Osteoblast (primary cell): ENCODE measurements at regions not wholly inside any gene's neighbourhood (a gene's known extent, or its start where the extent isn't known, plus 50 kb on each side); places are given as distances from the start of the nearest gene placed in this dataset.

Source experiments
- DNase-seq: peaks from one replicate; pipeline ENCODE4 v3.0.0; 2011; ENCODE audit warnings: low spot score, mixed read lengths; ENCODE audit not compliant: insufficient read length; ENCODE audit errors: missing footprints
- H2AFZ ChIP-seq: 2 replicates; pipeline ENCODE4 v1.6.0; 2011; ENCODE audit warnings: mild to moderate bottlenecking, low read length
- H3K27ac ChIP-seq: 2 replicates; pipeline ENCODE4 v1.5.1; 2011; ENCODE audit warnings: mild to moderate bottlenecking, low read depth, low read length, moderate library complexity
- H3K27me3 ChIP-seq: 2 replicates; pipeline ENCODE4 v1.6.0; 2012; ENCODE audit warnings: mild to moderate bottlenecking, control low read depth, inconsistent platforms, low read length, moderate library complexity; ENCODE audit not compliant: insufficient read depth
- H3K36me3 ChIP-seq: 2 replicates; pipeline ENCODE4 v1.5.1; 2011; ENCODE audit warnings: mild to moderate bottlenecking, low read length, control low read depth, moderate library complexity; ENCODE audit not compliant: insufficient read depth
- H3K4me1 ChIP-seq: 2 replicates; pipeline ENCODE4 v1.5.1; 2011; ENCODE audit warnings: mild to moderate bottlenecking, low read length, control low read depth, moderate library complexity; ENCODE audit not compliant: insufficient read depth
- H3K4me2 ChIP-seq: 2 replicates; pipeline ENCODE4 v1.6.0; 2011; ENCODE audit warnings: mild to moderate bottlenecking, low read length; ENCODE audit not compliant: insufficient read depth
- H3K4me3 ChIP-seq: fragments of 200-600 bp; sonication (generic); 3 replicates; pipeline ENCODE4 v1.5.1; 2012; ENCODE audit warnings: mild to moderate bottlenecking, low read length, inconsistent platforms; ENCODE audit not compliant: insufficient read depth
- H3K79me2 ChIP-seq: 2 replicates; pipeline ENCODE4 v1.6.0; 2012; ENCODE audit warnings: mild to moderate bottlenecking, low read length, control low read depth, inconsistent platforms; ENCODE audit not compliant: insufficient read depth
- H3K9me3 ChIP-seq: 2 replicates; pipeline ENCODE4 v1.5.1; 2011; ENCODE audit warnings: low read depth, low read length, control low read depth
- H4K20me1 ChIP-seq: 2 replicates; pipeline ENCODE4 v1.6.0; 2012; ENCODE audit warnings: mild to moderate bottlenecking, low read length, control low read depth; ENCODE audit not compliant: insufficient read depth
- TF ChIP-seq, protein P1 (sequence below): IDR thresholded peaks from 2 replicates; pipeline ENCODE4 v1.5.1; 2011; ENCODE audit warnings: mild to moderate bottlenecking, low read depth, low read length, moderate library complexity; ENCODE audit errors: extremely low read depth

GRCh38 chr15:29468899-29469298 lies 199.3 kb upstream of the NSMCE3 start:
- Histone ChIP-seq H3K27me3 (no peaks in the 10 kb centered on the region), H3K9me3 (no peaks in the 10 kb centered on the region), H3K4me2 (no peak overlapping the region), H3K27ac (no peak overlapping the region), H2AFZ (no peak overlapping the region), H3K79me2 (no peaks in the 10 kb centered on the region), H3K36me3 (no peaks in the 10 kb centered on the region), H3K4me1 (no peaks in the 10 kb centered on the region), H4K20me1 (no peaks in the 10 kb centered on the region), H3K4me3 (no peak overlapping the region)
- DNase-seq: no peak
- TF ChIP-seq, protein P1, sequence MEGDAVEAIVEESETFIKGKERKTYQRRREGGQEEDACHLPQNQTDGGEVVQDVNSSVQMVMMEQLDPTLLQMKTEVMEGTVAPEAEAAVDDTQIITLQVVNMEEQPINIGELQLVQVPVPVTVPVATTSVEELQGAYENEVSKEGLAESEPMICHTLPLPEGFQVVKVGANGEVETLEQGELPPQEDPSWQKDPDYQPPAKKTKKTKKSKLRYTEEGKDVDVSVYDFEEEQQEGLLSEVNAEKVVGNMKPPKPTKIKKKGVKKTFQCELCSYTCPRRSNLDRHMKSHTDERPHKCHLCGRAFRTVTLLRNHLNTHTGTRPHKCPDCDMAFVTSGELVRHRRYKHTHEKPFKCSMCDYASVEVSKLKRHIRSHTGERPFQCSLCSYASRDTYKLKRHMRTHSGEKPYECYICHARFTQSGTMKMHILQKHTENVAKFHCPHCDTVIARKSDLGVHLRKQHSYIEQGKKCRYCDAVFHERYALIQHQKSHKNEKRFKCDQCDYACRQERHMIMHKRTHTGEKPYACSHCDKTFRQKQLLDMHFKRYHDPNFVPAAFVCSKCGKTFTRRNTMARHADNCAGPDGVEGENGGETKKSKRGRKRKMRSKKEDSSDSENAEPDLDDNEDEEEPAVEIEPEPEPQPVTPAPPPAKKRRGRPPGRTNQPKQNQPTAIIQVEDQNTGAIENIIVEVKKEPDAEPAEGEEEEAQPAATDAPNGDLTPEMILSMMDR: no peak

DNA sequence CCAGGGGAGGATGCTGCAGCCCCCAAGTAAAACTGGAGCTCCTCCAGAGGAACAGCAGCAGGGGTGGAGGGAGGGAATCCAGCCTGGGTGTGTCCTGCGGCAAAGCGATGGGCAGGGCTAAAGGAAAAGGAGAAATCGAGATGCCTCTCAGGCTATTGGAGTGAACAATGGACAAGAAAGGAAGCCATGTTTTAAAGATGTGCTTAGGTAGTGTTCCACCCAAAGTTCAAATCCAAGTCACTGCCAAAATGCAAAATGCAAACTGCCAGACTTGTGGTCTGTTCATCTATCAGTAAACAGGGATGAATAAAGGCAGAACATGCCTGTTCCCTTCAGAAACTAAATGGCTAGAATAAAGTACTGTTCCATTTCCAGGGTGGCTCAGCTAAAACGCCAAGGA lies 197.5 kb upstream of the NSMCE3 start:
- Histone ChIP-seq H3K36me3 (no peaks in the 10 kb centered on the region), H3K4me3 (no peak overlapping the region), H3K79me2 (no peaks in the 10 kb centered on the region), H3K27me3 (no peaks in the 10 kb centered on the region), H3K4me1 (no peaks in the 10 kb centered on the region), H3K4me2 (no peak overlapping the region), H4K20me1 (no peaks in the 10 kb centered on the region), H3K27ac (no peak overlapping the region), H2AFZ (no peak overlapping the region), H3K9me3 (no peaks in the 10 kb centered on the region)
- DNase-seq: no peak
- TF ChIP-seq, protein P1: no peak

GRCh38 chr15:29466292-29466691 lies 196.7 kb upstream of the NSMCE3 start:
- H3K4me3 ChIP-seq: no peak overlapping the region
- no peak overlapping the region for H2AFZ ChIP-seq
- no peaks in the 10 kb centered on the region for H3K79me2 ChIP-seq
- H3K4me2 ChIP-seq: no peak overlapping the region
- no peaks in the 10 kb centered on the region for H3K9me3 ChIP-seq
- TF ChIP-seq, protein P1: no peak
- no peak for DNase-seq
- no peaks in the 10 kb centered on the region for H3K4me1 ChIP-seq
- no peaks in the 10 kb centered on the region for H4K20me1 ChIP-seq
- H3K36me3 ChIP-seq: no peaks in the 10 kb centered on the region
- no peaks in the 10 kb centered on the region for H3K27me3 ChIP-seq
- no peak overlapping the region for H3K27ac ChIP-seq

DNA sequence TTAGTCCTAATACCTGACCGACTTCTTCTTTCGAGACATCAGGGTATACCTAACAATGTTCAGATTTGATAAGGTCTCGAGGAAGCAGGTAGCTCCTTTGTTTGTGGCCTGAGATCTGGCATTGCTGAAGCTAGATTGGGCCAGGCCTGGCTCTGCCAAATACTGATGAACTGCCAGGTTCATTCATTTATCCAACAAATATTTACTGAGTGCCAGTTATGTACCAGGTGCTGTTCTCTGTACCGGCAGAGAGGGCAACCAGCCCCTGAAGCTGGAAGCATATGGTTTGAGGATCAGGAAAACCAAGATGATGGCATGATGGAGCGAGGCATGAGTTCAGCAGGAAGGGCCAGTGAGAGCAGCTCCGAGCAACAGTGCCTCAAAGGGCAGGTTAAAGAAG lies 196.2 kb upstream of the NSMCE3 start:
- no peaks in the 10 kb centered on the region for H3K9me3 ChIP-seq
- H2AFZ ChIP-seq: no peak overlapping the region
- H3K27ac ChIP-seq: no peak overlapping the region
- H3K36me3 ChIP-seq: no peaks in the 10 kb centered on the region
- H3K79me2 ChIP-seq: no peaks in the 10 kb centered on the region
- H3K4me2 ChIP-seq: no peak overlapping the region
- no peaks in the 10 kb centered on the region for H3K27me3 ChIP-seq
- no peaks in the 10 kb centered on the region for H4K20me1 ChIP-seq
- TF ChIP-seq, protein P1: no peak
- no peak for DNase-seq
- H3K4me1 ChIP-seq: no peaks in the 10 kb centered on the region
- H3K4me3 ChIP-seq: no peak overlapping the region
